Esophagus muscularis mucosa (tissue), 4 donors: ENCODE measurements at regions not wholly inside any gene's neighbourhood (a gene's known extent, or its start where the extent isn't known, plus 50 kb on each side); places are given as distances from the start of the nearest gene placed in this dataset.

ENCODE experiments used
- CTCF ChIP-seq, 3 experiments: fragments of 200-600 bp in 2 of 3; fragments of 450-650 bp in 1 of 3; sonication (generic) in 2 of 3; IDR thresholded peaks; one replicate each; pipeline ENCODE4 v1.5.1; 2017 to 2019; ENCODE audit warnings: antibody characterized with exemption in 3 of 3, mild to moderate bottlenecking in 2 of 3, moderate library complexity in 1 of 3
- EP300 ChIP-seq: sonication (generic); formaldehyde crosslinking; IDR thresholded peaks from one replicate; pipeline ENCODE4 v1.6.1; 2017; ENCODE audit warnings: antibody characterized with exemption
- POLR2A ChIP-seq: fragments of 450-650 bp; IDR thresholded peaks from one replicate; pipeline ENCODE4 v1.6.1; 2017; ENCODE audit warnings: antibody characterized with exemption, moderate library complexity, mild to moderate bottlenecking, low read depth
- POLR2AphosphoS5 ChIP-seq, 2 donors: sonication (generic); formaldehyde crosslinking; IDR thresholded peaks; one replicate each; pipeline ENCODE4 v1.6.1; 2017; ENCODE audit warnings: antibody characterized with exemption in 2 of 2

- TF ChIP-seq POLR2A (no peak), EP300 (no peak), POLR2AphosphoS5 (IDR thresholded peaks at IDR 0.05) (no peak), CTCF (IDR thresholded peaks at IDR 0.05) (no peak)
Measured at GRCh38 chr2:59046401-59047372, 805.6 kb upstream of the FANCL start.
